Stimulated activated CD8-positive, alpha-beta memory T cell treated with anti-CD3 and anti-CD28 coated beads, Interleukin-4, amount 100 ng/mL, for 24 hours (primary cell): ENCODE measurements at regions not wholly inside any gene's neighbourhood (a gene's known extent, or its start where the extent isn't known, plus 50 kb on each side); places are given as distances from the start of the nearest gene placed in this dataset.

Source experiments
- DNase-seq: peaks from one replicate; pipeline ENCODE4 v3.0.0-alpha.2; 2020; ENCODE audit warnings: low read depth

DNA sequence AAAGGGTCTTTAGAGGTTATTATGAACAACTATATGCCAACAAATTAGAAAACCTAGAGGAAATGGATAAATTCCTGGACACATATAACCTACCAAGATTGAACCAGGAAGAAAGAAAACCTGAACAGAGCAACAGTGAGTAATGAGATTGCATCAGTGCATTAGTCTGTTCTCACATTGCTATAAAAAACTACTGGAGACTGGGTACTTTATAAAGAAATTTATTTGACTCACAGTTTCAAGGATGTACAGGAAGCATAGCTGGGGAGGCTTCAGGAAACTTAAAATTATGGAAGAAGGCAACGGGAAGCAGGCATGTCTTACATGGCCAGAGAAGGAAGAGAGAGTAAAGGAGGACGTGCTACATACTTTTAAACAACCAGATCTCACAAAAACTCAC, 70.8 kb upstream of the GNAZ start:
- DNase-seq = no peak

- DNase-seq = no peak
Observed at GRCh38 chr22:23000657-23001347, 69.5 kb upstream of the GNAZ start.

DNA sequence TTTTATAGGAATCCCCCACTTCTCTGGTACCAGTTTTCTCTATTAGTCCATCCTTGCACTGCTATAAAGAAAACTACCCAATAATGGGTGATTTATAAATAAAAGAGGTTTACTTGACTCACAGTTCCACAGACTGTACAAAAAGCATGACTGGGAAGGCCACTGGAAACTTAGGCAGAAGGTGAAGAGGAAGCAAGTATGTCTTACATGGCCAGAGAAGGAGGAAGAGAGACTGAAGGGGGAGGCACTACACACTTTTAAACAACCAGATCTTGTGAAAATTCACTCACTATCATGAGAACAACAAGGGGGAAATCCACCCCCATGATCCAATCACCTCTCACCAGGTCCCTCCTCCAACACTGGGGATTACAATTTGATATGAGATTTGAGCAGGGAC, 68.9 kb upstream of the GNAZ start:
- DNase-seq = no peak

DNA sequence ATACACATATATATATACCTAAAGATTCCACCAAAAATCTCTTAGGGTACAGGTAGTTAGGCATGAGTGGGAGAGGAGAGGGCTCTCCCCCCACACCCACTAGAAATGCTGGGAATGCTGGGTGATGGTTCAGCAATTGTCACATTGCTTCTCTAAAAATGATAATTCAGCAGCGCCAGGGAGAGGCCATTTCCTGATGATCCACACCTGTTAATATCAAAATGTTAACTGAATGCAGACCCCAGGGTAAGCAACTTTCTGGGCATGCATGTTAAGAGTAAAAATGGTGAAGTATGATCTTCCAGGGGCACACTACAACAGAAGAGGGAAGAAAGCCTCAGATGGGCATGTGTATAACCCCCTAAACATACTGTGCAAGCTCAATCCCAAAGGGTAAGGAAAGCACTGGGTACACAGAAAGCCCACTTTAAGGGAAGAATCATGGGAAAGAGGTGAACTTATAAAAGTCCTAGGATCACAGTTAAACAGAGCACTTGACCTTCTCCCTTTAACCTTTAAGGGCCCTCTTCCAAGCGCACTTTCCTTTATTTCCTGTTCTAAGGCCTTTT, 67.6 kb upstream of the GNAZ start:
- DNase-seq = no peak

GRCh38 chr22:23007823-23008222, 62.5 kb upstream of the GNAZ start:
- DNase-seq = no peak

- no peak for DNase-seq
Observed at GRCh38 chr22:23008896-23009295, 61.4 kb upstream of the GNAZ start.
